ENCODE measurements at regions not wholly inside any gene's neighbourhood (a gene's known extent, or its start where the extent isn't known, plus 50 kb on each side); places are given as distances from the start of the nearest gene placed in this dataset.
"Not testable (repeated sequence)": the region's sequence is repeated elsewhere in the genome, so short reads cannot be mapped to it uniquely, and the experiment has no call there.

DNA sequence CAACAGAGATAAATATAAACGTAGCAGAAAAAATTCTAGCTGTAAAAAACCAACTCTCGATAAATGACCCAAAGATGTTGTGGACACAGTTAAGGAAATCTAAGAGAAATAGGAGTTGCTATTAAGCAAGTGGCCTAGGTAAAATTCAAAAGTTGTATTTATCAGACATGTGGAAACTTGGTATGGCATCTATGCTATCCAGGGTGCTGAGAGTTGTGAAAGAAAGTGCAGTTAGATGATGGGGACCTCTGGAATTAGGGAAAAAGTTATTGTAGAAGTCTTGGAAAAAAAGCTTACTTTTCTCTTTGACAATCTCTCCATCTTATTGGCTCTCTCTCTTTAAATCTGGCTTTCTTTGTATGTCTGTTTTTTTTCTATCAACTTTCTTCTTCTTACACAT, 1090.9 kb downstream of the TBL1XR1 start:
- H3K27me3 ChIP-seq (ENCODE audit: control insufficient read depth, insufficient read depth, low read length): no peaks in the 10 kb centered on the region
- H3K4me3 ChIP-seq (ENCODE audit: low read depth, low read length): no peak overlapping the region
- no peak for DNase-seq (ENCODE audit: low read depth)
- TF ChIP-seq, protein P1, sequence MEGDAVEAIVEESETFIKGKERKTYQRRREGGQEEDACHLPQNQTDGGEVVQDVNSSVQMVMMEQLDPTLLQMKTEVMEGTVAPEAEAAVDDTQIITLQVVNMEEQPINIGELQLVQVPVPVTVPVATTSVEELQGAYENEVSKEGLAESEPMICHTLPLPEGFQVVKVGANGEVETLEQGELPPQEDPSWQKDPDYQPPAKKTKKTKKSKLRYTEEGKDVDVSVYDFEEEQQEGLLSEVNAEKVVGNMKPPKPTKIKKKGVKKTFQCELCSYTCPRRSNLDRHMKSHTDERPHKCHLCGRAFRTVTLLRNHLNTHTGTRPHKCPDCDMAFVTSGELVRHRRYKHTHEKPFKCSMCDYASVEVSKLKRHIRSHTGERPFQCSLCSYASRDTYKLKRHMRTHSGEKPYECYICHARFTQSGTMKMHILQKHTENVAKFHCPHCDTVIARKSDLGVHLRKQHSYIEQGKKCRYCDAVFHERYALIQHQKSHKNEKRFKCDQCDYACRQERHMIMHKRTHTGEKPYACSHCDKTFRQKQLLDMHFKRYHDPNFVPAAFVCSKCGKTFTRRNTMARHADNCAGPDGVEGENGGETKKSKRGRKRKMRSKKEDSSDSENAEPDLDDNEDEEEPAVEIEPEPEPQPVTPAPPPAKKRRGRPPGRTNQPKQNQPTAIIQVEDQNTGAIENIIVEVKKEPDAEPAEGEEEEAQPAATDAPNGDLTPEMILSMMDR (IDR thresholded peaks at IDR 0.05; ENCODE audit: insufficient read depth, low read length, poor library complexity, severe bottlenecking): no peak
- H3K36me3 ChIP-seq (ENCODE audit: control insufficient read depth, insufficient read depth, low read length): no peaks in the 10 kb centered on the region

DNA sequence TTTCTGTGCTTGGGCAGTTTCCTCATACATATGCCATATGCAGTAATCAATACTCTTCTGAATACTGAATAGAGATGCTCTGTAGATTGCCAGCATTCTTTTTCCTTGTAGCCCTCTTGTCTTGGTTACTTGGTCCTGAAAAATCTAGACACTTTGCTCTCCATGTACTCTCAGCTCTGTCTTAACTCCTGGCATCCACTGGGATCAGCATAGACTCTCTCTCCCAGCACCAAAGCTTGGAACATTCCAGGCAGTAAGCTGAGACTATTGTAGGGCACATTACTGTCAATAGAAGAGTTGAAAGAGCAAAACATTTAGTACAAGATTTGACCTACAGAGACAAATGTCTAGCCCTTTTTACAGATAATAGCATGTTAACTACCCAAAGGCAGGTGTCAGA, 1100.3 kb downstream of the TBL1XR1 start:
- no peaks in the 10 kb centered on the region for H3K36me3 ChIP-seq (ENCODE audit: control insufficient read depth, insufficient read depth, low read length)
- TF ChIP-seq, protein P1 (IDR thresholded peaks at IDR 0.05; ENCODE audit: insufficient read depth, low read length, poor library complexity, severe bottlenecking): no peak
- no peak for DNase-seq (ENCODE audit: low read depth)
- H3K4me3 ChIP-seq (ENCODE audit: low read depth, low read length): no peak overlapping the region
- no peaks in the 10 kb centered on the region for H3K27me3 ChIP-seq (ENCODE audit: control insufficient read depth, insufficient read depth, low read length)

DNA sequence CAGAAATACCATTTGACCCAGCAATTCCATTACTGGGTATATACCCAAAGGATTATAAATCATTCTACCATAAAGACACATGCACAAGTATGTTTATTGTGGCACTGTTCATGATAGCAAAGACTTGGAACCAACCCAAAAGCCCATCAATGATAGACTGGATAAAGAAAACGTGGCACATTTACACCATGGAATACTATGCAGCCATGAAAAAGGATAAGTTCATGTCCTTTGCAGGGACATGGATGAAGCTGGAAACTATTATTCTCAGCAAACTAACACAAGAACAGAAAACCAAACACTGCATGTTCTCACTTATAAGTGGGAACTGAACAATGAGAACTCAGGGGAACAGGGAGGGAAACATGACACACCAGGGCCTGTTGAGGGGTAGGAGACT, 1103.4 kb downstream of the TBL1XR1 start:
- not testable (repeated sequence) for DNase-seq (ENCODE audit: low read depth); H3K4me3 ChIP-seq (ENCODE audit: low read depth, low read length); H3K36me3 ChIP-seq (ENCODE audit: control insufficient read depth, insufficient read depth, low read length); H3K27me3 ChIP-seq (ENCODE audit: control insufficient read depth, insufficient read depth, low read length)

- H3K4me3 ChIP-seq (ENCODE audit: low read depth, low read length): no peak overlapping the region
- no peaks in the 10 kb centered on the region for H3K27me3 ChIP-seq (ENCODE audit: control insufficient read depth, insufficient read depth, low read length)
- DNase-seq (ENCODE audit: low read depth): no peak
- no peaks in the 10 kb centered on the region for H3K36me3 ChIP-seq (ENCODE audit: control insufficient read depth, insufficient read depth, low read length)
- TF ChIP-seq, protein P1 (IDR thresholded peaks at IDR 0.05; ENCODE audit: insufficient read depth, low read length, poor library complexity, severe bottlenecking): no peak
These were observed 1106.6 kb downstream of the TBL1XR1 start for GRCh38 chr3:176090727-176091126.

DNA sequence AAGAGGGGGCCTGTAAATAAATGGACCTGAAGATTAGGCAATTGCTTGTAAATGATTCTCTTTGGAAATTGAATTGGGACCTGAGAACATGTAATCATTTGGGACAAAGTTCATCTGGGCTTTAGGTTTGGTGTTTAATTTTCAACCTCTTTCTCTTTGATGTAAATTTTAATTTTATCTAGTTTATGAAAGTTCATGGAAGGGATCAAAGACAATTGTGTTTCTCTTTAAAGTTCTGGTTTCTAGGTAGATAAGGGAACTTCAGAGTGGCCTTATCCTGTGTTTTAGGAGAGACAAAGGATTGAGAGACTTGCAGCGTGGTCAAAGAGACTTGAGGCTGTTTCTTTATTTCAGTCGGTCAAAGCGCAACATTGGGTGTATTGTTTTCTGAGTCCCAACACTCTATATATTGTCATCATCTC, 1108.3 kb downstream of the TBL1XR1 start:
- Histone ChIP-seq H3K27me3 (ENCODE audit: control insufficient read depth, insufficient read depth, low read length) (no peaks in the 10 kb centered on the region), H3K4me3 (ENCODE audit: low read depth, low read length) (no peak overlapping the region), H3K36me3 (ENCODE audit: control insufficient read depth, insufficient read depth, low read length) (no peaks in the 10 kb centered on the region)
- DNase-seq (ENCODE audit: low read depth): no peak
- TF ChIP-seq, protein P1 (IDR thresholded peaks at IDR 0.05; ENCODE audit: insufficient read depth, low read length, poor library complexity, severe bottlenecking): no peak

DNA sequence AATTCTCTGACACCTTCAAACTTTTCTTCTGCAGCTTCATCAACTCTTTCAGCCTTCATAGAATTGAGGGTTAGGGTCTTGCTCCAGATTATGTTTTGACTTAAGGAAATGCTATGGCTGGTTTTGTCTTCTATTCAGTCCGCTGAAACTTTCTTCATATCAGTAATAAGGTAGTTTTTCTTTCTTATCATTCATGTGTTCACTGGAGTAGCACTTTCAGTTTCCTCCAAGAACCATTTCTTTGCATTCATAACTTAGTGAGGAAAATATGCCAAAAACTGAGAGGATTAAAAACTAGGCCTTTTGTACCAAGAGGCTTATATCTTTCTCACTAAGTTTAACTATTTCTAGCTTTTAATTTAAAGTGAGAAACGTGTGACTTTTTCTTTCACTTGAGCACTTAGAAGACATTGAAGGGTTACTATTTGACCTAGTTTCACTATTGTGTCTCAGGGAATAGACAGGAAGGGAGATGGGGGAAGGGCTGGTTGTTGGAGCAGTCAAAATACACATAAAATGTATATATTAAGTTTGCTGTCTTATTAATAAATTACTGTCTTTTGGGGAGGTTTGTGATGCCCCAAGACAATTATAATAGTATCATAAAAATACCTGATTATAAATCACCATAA, 1110.1 kb downstream of the TBL1XR1 start:
- Histone ChIP-seq H3K4me3 (ENCODE audit: low read depth, low read length) (no peak overlapping the region), H3K36me3 (ENCODE audit: control insufficient read depth, insufficient read depth, low read length) (no peaks in the 10 kb centered on the region), H3K27me3 (ENCODE audit: control insufficient read depth, insufficient read depth, low read length) (no peaks in the 10 kb centered on the region)
- TF ChIP-seq, protein P1 (IDR thresholded peaks at IDR 0.05; ENCODE audit: insufficient read depth, low read length, poor library complexity, severe bottlenecking): no peak
- DNase-seq (ENCODE audit: low read depth): no peak

Data from kidney epithelial cell (primary cell).